Liver (tissue), 8 donors: ENCODE measurements at regions not wholly inside any gene's neighbourhood (a gene's known extent, or its start where the extent isn't known, plus 50 kb on each side); places are given as distances from the start of the nearest gene placed in this dataset.

Experiments
- DNase-seq: peaks from one replicate; pipeline ENCODE4 v3.0.0-alpha.2; 2017; ENCODE audit warnings: low spot score
- H3K27ac ChIP-seq, 2 donors: one replicate each; pipeline ENCODE4 v1.7.0; 2013; ENCODE audit warnings: inconsistent platforms in 2 of 2, low read length in 2 of 2, control low read depth in 1 of 2, low read depth in 1 of 2, mild to moderate bottlenecking in 1 of 2
- H3K27me3 ChIP-seq, 4 donors: one replicate each; pipeline versions ENCODE4 v1.6.1 to v1.7.0; 2013; ENCODE audit warnings: low read length in 3 of 4, inconsistent platforms in 1 of 4, mild to moderate bottlenecking in 1 of 4, moderate library complexity in 1 of 4; ENCODE audit not compliant: control insufficient read depth in 4 of 4, insufficient read depth in 4 of 4
- H3K36me3 ChIP-seq, 4 donors: one replicate each; pipeline versions ENCODE4 v1.6.1 to v1.7.0; 2013; ENCODE audit warnings: low read length in 3 of 4, mild to moderate bottlenecking in 3 of 4, low read depth in 1 of 4, moderate library complexity in 1 of 4; ENCODE audit not compliant: control insufficient read depth in 4 of 4, insufficient read depth in 3 of 4
- H3K4me1 ChIP-seq, 4 donors: one replicate each; pipeline versions ENCODE4 v1.6.1 to v1.7.0; 2013; ENCODE audit warnings: low read length in 3 of 4, mild to moderate bottlenecking in 3 of 4, moderate library complexity in 1 of 4; ENCODE audit not compliant: control insufficient read depth in 4 of 4, insufficient read depth in 4 of 4
- H3K4me3 ChIP-seq, 3 donors: one replicate each; pipeline versions ENCODE4 v1.6.1 to v1.7.0; 2013; ENCODE audit warnings: low read length in 3 of 3, control low read depth in 1 of 3, low read depth in 1 of 3, mild to moderate bottlenecking in 1 of 3
- H3K9ac ChIP-seq, 2 donors: one replicate each; pipeline ENCODE4 v1.7.0; 2013; ENCODE audit warnings: low read length in 2 of 2, mild to moderate bottlenecking in 2 of 2, moderate library complexity in 2 of 2, control low read depth in 1 of 2, low read depth in 1 of 2
- H3K9me3 ChIP-seq, 4 donors: one replicate each; pipeline versions ENCODE4 v1.6.1 to v1.7.0; 2013; ENCODE audit warnings: low read length in 3 of 4; ENCODE audit not compliant: control insufficient read depth in 4 of 4
- ATF3 ChIP-seq: IDR thresholded peaks from 2 replicates; pipeline ENCODE4 v1.6.1; 2016; ENCODE audit warnings: antibody characterized with exemption
- CTCF ChIP-seq: fragments of 150-350 bp; IDR thresholded peaks from 2 replicates; pipeline ENCODE4 v1.5.1; 2017; ENCODE audit warnings: improper control_type of control experiment, low read depth, low read length; ENCODE audit not compliant: missing input control
- FOXA1 ChIP-seq: IDR thresholded peaks from 2 replicates; pipeline ENCODE4 v1.6.1; 2016; ENCODE audit warnings: antibody characterized with exemption
- FOXA2 ChIP-seq: IDR thresholded peaks from 2 replicates; pipeline ENCODE4 v1.6.1; 2016; ENCODE audit warnings: antibody characterized with exemption
- GABPA ChIP-seq, 2 donors: IDR thresholded peaks in 1 of 2; conservative IDR thresholded peaks in 1 of 2; 2 replicates each; pipeline ENCODE4 v1.6.1; 2016; ENCODE audit warnings: antibody characterized with exemption in 2 of 2, mild to moderate bottlenecking in 1 of 2, moderate library complexity in 1 of 2
- HNF4G ChIP-seq: IDR thresholded peaks from 2 replicates; pipeline ENCODE4 v1.6.1; 2016; ENCODE audit warnings: antibody characterized with exemption
- JUND ChIP-seq, 2 donors: IDR thresholded peaks; 2 replicates each; pipeline ENCODE4 v1.6.1; 2016; ENCODE audit warnings: antibody characterized with exemption in 2 of 2
- NR2F2 ChIP-seq: IDR thresholded peaks from 2 replicates; pipeline ENCODE4 v1.6.1; 2016; ENCODE audit warnings: antibody characterized with exemption
- RAD21 ChIP-seq, 2 donors: IDR thresholded peaks; 2 replicates each; pipeline ENCODE4 v1.6.1; 2016; ENCODE audit warnings: antibody characterized with exemption in 2 of 2, mild to moderate bottlenecking in 2 of 2
- RXRA ChIP-seq, 2 donors: IDR thresholded peaks; 2 replicates each; pipeline ENCODE4 v1.6.1; 2017 to 2018; ENCODE audit warnings: antibody characterized with exemption in 2 of 2, mild to moderate bottlenecking in 1 of 2
- SP1 ChIP-seq: IDR thresholded peaks from 2 replicates; pipeline ENCODE4 v1.6.1; 2018; ENCODE audit warnings: antibody characterized with exemption, mild to moderate bottlenecking
- TAF1 ChIP-seq: conservative IDR thresholded peaks from 2 replicates; pipeline ENCODE4 v1.6.1; 2016; ENCODE audit warnings: antibody characterized with exemption, mild to moderate bottlenecking
- YY1 ChIP-seq: IDR thresholded peaks from 2 replicates; pipeline ENCODE4 v1.6.1; 2016; ENCODE audit warnings: antibody characterized with exemption, mild to moderate bottlenecking
- ZBTB33 ChIP-seq: IDR thresholded peaks from 2 replicates; pipeline ENCODE4 v1.6.1; 2016; ENCODE audit warnings: antibody characterized with exemption
- WGBS: extraction: QIAGEN DNeasy Blood & Tissue Kit; methylation state at CpG from one replicate; pipeline ENCODE4 v1.1.7; 2013; 5-methylcytosine and 5-hydroxymethylcytosine counted together
- TF ChIP-seq, protein P1 (sequence below): IDR thresholded peaks from 2 replicates; pipeline ENCODE4 v1.6.1; 2016; ENCODE audit warnings: antibody characterized with exemption
- TF ChIP-seq, protein P2 (sequence below): IDR thresholded peaks from 2 replicates; pipeline ENCODE4 v1.6.1; 2016; ENCODE audit warnings: antibody characterized with exemption, mild to moderate bottlenecking
- donor health status: healthy.
- donor health status: healthy.
- donor health status: healthy.
- donor health status: healthy.
- donor health status: healthy.

DNA sequence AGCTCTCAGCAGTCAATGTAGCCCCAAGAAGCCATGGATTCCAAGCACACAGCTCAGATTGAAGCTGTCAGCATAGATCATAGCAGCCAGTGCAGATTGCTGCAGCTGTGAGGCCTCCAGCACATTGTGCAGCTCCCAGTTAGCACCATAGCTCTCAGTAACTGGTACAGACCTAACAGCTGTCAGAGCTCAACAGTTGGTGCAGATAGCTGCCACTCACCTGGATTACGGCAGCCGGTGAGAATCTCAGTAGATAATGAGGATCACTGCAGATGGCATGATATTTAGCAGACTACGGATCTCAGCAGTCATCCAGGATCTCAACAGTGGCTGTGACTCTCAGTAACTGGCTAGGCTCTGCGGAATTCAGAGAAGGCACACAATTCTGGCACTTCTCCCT, 500.4 kb downstream of the TUSC1 start:
- Histone ChIP-seq H3K9ac (no peak overlapping the region), H3K27me3 (no peaks in the 10 kb centered on the region), H3K9me3 (peaks cover 0 to 5% (median 3%) of the 10 kb centered on the region in 4 donors), H3K4me3 (no peak overlapping the region), H3K4me1 (no peaks in the 10 kb centered on the region), H3K36me3 (no peaks in the 10 kb centered on the region), H3K27ac (no peak overlapping the region)
- TF ChIP-seq YY1 (no peak), FOXA2 (no peak), ATF3 (no peak)
- 81% methylated on average over 4 of the region's 4 CpGs for WGBS
- no peak for DNase-seq

DNA sequence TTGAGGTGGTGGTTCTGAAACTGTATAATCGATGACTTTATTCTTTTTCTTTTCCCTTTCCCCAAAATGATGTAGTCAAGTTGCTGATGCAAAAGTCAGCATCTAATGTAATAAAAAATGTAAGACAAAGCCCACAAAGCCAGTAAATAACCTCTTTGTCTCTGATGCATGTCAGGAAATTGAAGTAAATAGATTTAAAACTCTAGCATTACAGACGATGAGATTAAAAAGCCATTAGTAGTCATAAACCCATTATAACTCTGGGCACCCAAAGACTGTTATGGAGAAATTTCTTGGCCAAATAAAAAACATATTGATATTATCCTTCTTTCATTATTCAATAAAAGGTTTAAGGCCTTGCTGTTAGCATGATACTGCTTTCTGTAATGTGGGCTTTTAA, 548.7 kb downstream of the TUSC1 start:
- no peak for DNase-seq
- 82% methylated on average over 2 of the region's 2 CpGs for WGBS
- Histone ChIP-seq H3K36me3 (no peaks in the 10 kb centered on the region), H3K27ac (no peak overlapping the region), H3K9me3 (no peaks in the 10 kb centered on the region), H3K27me3 (peaks cover 0 to 5% (median 0%) of the 10 kb centered on the region in 4 donors), H3K9ac (no peak overlapping the region), H3K4me3 (no peak overlapping the region), H3K4me1 (no peaks in the 10 kb centered on the region)
- TF ChIP-seq JUND (IDR thresholded peaks at IDR 0.05) = no peak

DNA sequence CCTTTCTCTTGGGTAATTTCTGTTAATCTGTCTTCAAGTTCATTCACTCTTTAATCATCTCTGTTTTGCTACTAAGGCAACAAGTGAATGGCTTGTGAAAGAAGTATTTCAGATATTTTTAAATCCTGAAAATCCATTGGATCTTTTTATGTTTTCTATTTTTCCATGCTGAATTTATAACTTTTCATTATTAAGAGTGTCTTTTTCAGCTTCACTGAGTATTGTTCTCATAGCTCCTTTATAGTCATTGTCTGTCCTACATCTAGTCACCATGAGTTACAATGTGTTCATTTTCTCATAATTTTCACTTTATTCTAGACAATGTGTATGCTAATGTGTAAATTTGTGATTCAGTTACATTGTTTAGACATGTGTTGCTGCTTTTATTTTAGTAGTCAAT, 556.4 kb downstream of the TUSC1 start:
- H3K4me3 ChIP-seq = no peak overlapping the region
- no peak overlapping the region for H3K27ac ChIP-seq
- H3K9ac ChIP-seq = no peak overlapping the region
- peaks cover 0 to 5% (median 0%) of the 10 kb centered on the region in 4 donors for H3K27me3 ChIP-seq
- DNase-seq = no peak
- TF ChIP-seq FOXA2 = no peak
- no peaks in the 10 kb centered on the region for H3K36me3 ChIP-seq
- no peaks in the 10 kb centered on the region for H3K9me3 ChIP-seq
- no peaks in the 10 kb centered on the region for H3K4me1 ChIP-seq

- no peaks in the 10 kb centered on the region for H3K36me3 ChIP-seq
- no peak for TF ChIP-seq JUND (IDR thresholded peaks at IDR 0.05)
- TF ChIP-seq RXRA (IDR thresholded peaks at IDR 0.05) = no peak
- TF ChIP-seq RAD21 (IDR thresholded peaks at IDR 0.05) = no peak
- no peak for TF ChIP-seq CTCF
- TF ChIP-seq FOXA1 = no peak
- TF ChIP-seq SP1 = no peak
- TF ChIP-seq HNF4G = no peak
- TF ChIP-seq, protein P1, sequence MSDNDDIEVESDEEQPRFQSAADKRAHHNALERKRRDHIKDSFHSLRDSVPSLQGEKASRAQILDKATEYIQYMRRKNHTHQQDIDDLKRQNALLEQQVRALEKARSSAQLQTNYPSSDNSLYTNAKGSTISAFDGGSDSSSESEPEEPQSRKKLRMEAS = no peak
- no peak for TF ChIP-seq NR2F2
- TF ChIP-seq TAF1 = no peak
- TF ChIP-seq, protein P2, sequence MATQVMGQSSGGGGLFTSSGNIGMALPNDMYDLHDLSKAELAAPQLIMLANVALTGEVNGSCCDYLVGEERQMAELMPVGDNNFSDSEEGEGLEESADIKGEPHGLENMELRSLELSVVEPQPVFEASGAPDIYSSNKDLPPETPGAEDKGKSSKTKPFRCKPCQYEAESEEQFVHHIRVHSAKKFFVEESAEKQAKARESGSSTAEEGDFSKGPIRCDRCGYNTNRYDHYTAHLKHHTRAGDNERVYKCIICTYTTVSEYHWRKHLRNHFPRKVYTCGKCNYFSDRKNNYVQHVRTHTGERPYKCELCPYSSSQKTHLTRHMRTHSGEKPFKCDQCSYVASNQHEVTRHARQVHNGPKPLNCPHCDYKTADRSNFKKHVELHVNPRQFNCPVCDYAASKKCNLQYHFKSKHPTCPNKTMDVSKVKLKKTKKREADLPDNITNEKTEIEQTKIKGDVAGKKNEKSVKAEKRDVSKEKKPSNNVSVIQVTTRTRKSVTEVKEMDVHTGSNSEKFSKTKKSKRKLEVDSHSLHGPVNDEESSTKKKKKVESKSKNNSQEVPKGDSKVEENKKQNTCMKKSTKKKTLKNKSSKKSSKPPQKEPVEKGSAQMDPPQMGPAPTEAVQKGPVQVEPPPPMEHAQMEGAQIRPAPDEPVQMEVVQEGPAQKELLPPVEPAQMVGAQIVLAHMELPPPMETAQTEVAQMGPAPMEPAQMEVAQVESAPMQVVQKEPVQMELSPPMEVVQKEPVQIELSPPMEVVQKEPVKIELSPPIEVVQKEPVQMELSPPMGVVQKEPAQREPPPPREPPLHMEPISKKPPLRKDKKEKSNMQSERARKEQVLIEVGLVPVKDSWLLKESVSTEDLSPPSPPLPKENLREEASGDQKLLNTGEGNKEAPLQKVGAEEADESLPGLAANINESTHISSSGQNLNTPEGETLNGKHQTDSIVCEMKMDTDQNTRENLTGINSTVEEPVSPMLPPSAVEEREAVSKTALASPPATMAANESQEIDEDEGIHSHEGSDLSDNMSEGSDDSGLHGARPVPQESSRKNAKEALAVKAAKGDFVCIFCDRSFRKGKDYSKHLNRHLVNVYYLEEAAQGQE = no peak
- no peak for TF ChIP-seq ZBTB33
- no peak for TF ChIP-seq FOXA2
- no peak for TF ChIP-seq GABPA (IDR thresholded peaks at IDR 0.05 in 1 of 2, conservative IDR thresholded peaks at IDR 0.05 in 1 of 2)
- TF ChIP-seq ATF3 = no peak
- TF ChIP-seq YY1 = no peak
- H3K4me3 ChIP-seq = no peak overlapping the region
- no peak overlapping the region for H3K9ac ChIP-seq
- H3K27ac ChIP-seq = no peak overlapping the region
- no peak for DNase-seq
- no peaks in the 10 kb centered on the region for H3K4me1 ChIP-seq
- no peaks in the 10 kb centered on the region for H3K27me3 ChIP-seq
- 53% methylated on average over 3 of the region's 3 CpGs for WGBS
- H3K9me3 ChIP-seq = no peaks in the 10 kb centered on the region
Observed at GRCh38 chr9:25119041-25119440, 559.2 kb downstream of the TUSC1 start.
